WTC11 (cell line): ENCODE measurements at regions not wholly inside any gene's neighbourhood (a gene's known extent, or its start where the extent isn't known, plus 50 kb on each side); places are given as distances from the start of the nearest gene placed in this dataset.

ENCODE experiments used
- MAX ChIP-seq: sonication (generic); formaldehyde crosslinking; IDR thresholded peaks from 2 replicates; pipeline ENCODE4 v1.8.0; 2022; ENCODE audit warnings: mild to moderate bottlenecking, missing genetic modification reagents
- SOX15 ChIP-seq: fragments of 250-450 bp; sonication (Bioruptor Pico); IDR thresholded peaks from 2 replicates; pipeline ENCODE4 v1.9.0; 2021; ENCODE audit warnings: mild to moderate bottlenecking

DNA sequence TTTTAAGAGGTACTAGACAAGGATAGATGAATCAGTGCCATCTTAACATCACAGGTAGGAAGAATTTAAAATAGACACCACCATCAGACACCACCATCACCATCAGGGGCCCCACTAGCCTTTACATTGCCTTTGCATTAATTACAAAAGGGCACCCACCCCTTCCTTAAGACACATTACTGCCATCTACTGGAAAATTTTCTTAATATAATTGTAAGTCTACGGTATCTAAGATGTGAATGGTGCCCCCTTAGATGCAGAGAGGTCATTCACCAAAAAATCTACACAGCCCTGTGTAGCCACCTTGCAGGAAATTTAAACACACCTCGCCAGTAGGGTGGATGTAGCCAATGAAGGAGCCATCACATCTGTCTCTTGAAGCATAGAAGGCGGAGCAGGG is 184.1 kb downstream of the MID1IP1 start:
- TF ChIP-seq MAX (CRISPR knock-in tag) (no peak), SOX15 (CRISPR knock-in tag) (no peak)
